HEK293T (cell line): ENCODE measurements at regions not wholly inside any gene's neighbourhood (a gene's known extent, or its start where the extent isn't known, plus 50 kb on each side); places are given as distances from the start of the nearest gene placed in this dataset.

Experiments
- ELF4 ChIP-seq: fragments of 450-650 bp; IDR thresholded peaks from 2 replicates; pipeline ENCODE4 v1.6.1; 2017; ENCODE audit warnings: antibody characterized with exemption
- FOXA1 ChIP-seq: fragments of 450-650 bp; IDR thresholded peaks from 2 replicates; pipeline ENCODE4 v1.6.1; 2016; ENCODE audit warnings: mild to moderate bottlenecking
- L3MBTL2 ChIP-seq: fragments of 450-650 bp; conservative IDR thresholded peaks from 2 replicates; pipeline ENCODE4 v1.6.1; 2016; ENCODE audit warnings: mild to moderate bottlenecking
- LEF1 ChIP-seq: fragments of 450-650 bp; IDR thresholded peaks from 2 replicates; pipeline ENCODE4 v1.6.1; 2017; ENCODE audit warnings: mild to moderate bottlenecking, borderline replicate concordance
- NFRKB ChIP-seq: fragments of 450-650 bp; IDR thresholded peaks from 2 replicates; pipeline ENCODE4 v1.6.1; 2016; ENCODE audit warnings: mild to moderate bottlenecking, moderate library complexity
- SP1 ChIP-seq: fragments of 450-650 bp; IDR thresholded peaks from 2 replicates; pipeline ENCODE4 v1.6.1; 2017

DNA sequence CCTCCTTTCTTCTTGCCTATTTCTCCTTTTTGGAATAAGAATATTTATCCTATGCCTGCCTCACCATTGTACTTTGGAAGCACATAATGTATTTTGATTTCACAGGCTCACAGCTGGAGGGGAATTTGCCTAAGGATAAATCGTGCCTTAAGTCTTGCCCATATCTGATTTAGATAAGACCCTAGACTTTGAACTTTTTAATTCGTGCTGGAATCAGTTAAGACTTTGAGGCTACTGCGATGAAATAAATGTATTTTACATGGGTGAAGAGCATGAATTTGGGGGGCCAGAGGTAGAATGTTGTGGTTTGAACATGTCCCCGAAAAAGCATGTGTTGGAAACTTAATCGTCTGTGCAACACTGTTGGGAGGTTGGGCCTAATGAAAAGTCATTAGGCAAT, 648.8 kb downstream of the EPHA7 start:
- TF ChIP-seq FOXA1 = no peak
- no peak for TF ChIP-seq ELF4
- TF ChIP-seq NFRKB = no peak
- TF ChIP-seq L3MBTL2 = no peak
- TF ChIP-seq SP1 = no peak
- no peak for TF ChIP-seq LEF1
